Breast epithelium (tissue), 4 donors: ENCODE measurements at regions not wholly inside any gene's neighbourhood (a gene's known extent, or its start where the extent isn't known, plus 50 kb on each side); places are given as distances from the start of the nearest gene placed in this dataset.

ENCODE experiments used
- DNase-seq, 2 donors: peaks; one replicate each; pipeline ENCODE4 v3.0.0-alpha.2; 2019; ENCODE audit warnings: low spot score in 2 of 2
- H3K27ac ChIP-seq, 2 donors: fragments of 200-600 bp; sonication (generic) in 1 of 2; one replicate each; pipeline ENCODE4 v1.5.1; 2016 to 2019; ENCODE audit warnings: mild to moderate bottlenecking in 1 of 2
- H3K27me3 ChIP-seq, 2 donors: fragments of 200-600 bp; sonication (generic) in 1 of 2; one replicate each; pipeline versions ENCODE4 v1.5.1 to v1.6.0; 2017 to 2019; ENCODE audit warnings: control low read depth in 1 of 2, mild to moderate bottlenecking in 1 of 2
- H3K36me3 ChIP-seq: fragments of 200-600 bp; one replicate; pipeline ENCODE4 v1.5.1; 2019
- H3K4me1 ChIP-seq, 2 donors: fragments of 200-600 bp; sonication (generic); one replicate each; pipeline ENCODE4 v1.5.1; 2016 to 2019; ENCODE audit warnings: control low read depth in 1 of 2
- H3K4me3 ChIP-seq, 3 donors: fragments of 200-600 bp; sonication (generic); 1 replicate in 2 of 3; 2 replicates in 1 of 3; pipeline ENCODE4 v1.5.1; 2016 to 2019; ENCODE audit warnings: mild to moderate bottlenecking in 3 of 3, moderate library complexity in 2 of 3
- H3K9me3 ChIP-seq, 2 donors: fragments of 200-600 bp; sonication (generic) in 1 of 2; one replicate each; pipeline ENCODE4 v1.5.1; 2016 to 2019; ENCODE audit warnings: control low read depth in 1 of 2
- CTCF ChIP-seq, 3 donors: fragments of 450-650 bp; IDR thresholded peaks; one replicate each; pipeline ENCODE4 v1.5.1; 2016 to 2017; ENCODE audit warnings: antibody characterized with exemption in 3 of 3, mild to moderate bottlenecking in 3 of 3, moderate library complexity in 3 of 3
- POLR2A ChIP-seq: fragments of 450-650 bp; IDR thresholded peaks from one replicate; pipeline ENCODE4 v1.6.1; 2016; ENCODE audit warnings: antibody characterized with exemption, mild to moderate bottlenecking, moderate library complexity
- POLR2AphosphoS5 ChIP-seq, 3 donors: sonication (generic); formaldehyde crosslinking; IDR thresholded peaks; one replicate each; pipeline ENCODE4 v1.6.1; 2017; ENCODE audit warnings: antibody characterized with exemption in 3 of 3
- intact Hi-C: fragments of 100-400 bp; cut with DNase I; formaldehyde crosslinking; loops from one replicate; pipeline ENCODE4 v1.15.1; 2023; ENCODE audit warnings: low total_unique reads

- Histone ChIP-seq H3K27me3 (no peaks in the 10 kb centered on the region), H3K4me3 (no peak overlapping the region), H3K9me3 (peaks cover 0 to 9% of the 10 kb centered on the region in 2 donors), H3K36me3 (no peaks in the 10 kb centered on the region), H3K27ac (no peak overlapping the region), H3K4me1 (no peaks in the 10 kb centered on the region)
- TF ChIP-seq CTCF (IDR thresholded peaks at IDR 0.05) (no peak), POLR2AphosphoS5 (IDR thresholded peaks at IDR 0.05) (no peak), POLR2A (no peak)
- DNase-seq, result no peak
- intact Hi-C loops, result no loop called here
Measured at GRCh38 chr7:46900312-46901263, 681.3 kb downstream of the TNS3 start.

DNA sequence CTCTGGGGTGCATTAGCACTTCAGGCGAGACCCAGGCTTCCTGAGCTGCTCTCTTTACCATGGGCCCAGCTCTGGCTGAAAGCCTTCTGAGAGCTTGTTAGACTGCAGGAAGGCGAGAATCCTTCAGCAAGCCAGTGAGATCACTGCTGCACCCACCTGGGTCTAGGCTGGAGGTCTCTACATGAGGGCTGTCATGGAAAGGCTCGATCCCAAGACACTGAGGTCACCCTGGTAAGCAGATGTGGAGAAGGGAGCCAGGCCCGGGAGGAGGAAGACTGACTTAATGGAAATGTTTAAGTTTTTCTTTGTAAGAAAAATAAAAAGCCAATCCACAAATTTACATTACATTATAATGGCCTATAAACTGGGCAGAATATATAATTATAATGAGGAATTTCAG is 684.5 kb downstream of the TNS3 start:
- TF ChIP-seq POLR2A (no peak), POLR2AphosphoS5 (IDR thresholded peaks at IDR 0.05) (no peak), CTCF (IDR thresholded peaks at IDR 0.05) (no peak)
- no peak for DNase-seq
- intact Hi-C loops, result no loop called here

DNA sequence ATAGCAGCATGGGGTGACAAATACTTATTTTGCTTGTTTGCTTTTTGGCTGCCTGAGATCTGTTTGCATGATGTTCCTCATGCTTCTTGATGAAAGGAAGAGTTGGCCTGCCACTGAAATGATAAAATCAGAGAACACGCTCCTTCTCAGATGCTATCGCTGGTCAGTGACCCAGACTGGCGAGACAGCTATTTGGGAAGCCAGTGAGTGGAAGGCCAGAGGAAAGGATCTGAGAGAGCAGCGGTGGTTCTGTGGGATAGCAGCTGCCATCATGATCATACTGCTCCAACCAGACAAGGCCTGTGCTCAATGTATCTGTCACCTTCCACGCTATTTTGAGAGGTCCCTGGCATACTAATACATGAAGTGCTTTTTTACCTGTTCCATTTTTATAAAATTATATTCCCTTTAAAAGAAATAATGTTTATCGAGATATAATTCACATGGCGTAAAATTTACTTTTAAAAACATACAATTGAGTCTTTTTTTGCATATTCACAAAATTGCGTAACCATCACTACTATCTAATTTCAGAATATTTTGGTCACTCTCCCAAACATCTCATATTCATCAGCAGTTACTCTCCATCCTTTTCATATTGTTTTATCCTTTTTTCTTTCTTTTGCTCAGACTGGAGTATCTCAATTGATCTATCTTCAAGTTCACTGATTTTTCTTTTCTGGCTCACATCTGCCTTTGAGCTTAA is 695.1 kb downstream of the TNS3 start:
- intact Hi-C loops, result no loop called here
- Histone ChIP-seq H3K4me3 (no peak overlapping the region), H3K27ac (no peak overlapping the region), H3K4me1 (no peaks in the 10 kb centered on the region), H3K9me3 (peaks cover 16 to 20% of the 10 kb centered on the region in 2 donors), H3K27me3 (no peaks in the 10 kb centered on the region), H3K36me3 (no peaks in the 10 kb centered on the region)
- no peak for TF ChIP-seq CTCF (IDR thresholded peaks at IDR 0.05)
- no peak for TF ChIP-seq POLR2AphosphoS5 (IDR thresholded peaks at IDR 0.05)
- no peak for TF ChIP-seq POLR2A
- no peak for DNase-seq

More for the DNA sequence above, 684.5 kb downstream of the TNS3 start:
- no peaks in the 10 kb centered on the region for H3K27me3 ChIP-seq
- H3K27ac ChIP-seq, result no peak overlapping the region
- peaks cover 0 to 9% of the 10 kb centered on the region in 2 donors for H3K9me3 ChIP-seq
- H3K4me3 ChIP-seq, result no peak overlapping the region
- H3K36me3 ChIP-seq, result no peaks in the 10 kb centered on the region
- H3K4me1 ChIP-seq, result no peaks in the 10 kb centered on the region

- DNase-seq, result no peak
- Histone ChIP-seq H3K36me3 (no peaks in the 10 kb centered on the region), H3K9me3 (peaks cover 16% of the 10 kb centered on the region in 2 donors), H3K4me3 (no peak overlapping the region), H3K4me1 (no peaks in the 10 kb centered on the region), H3K27ac (no peak overlapping the region), H3K27me3 (no peaks in the 10 kb centered on the region)
- intact Hi-C loops, result no loop called here
- no peak for TF ChIP-seq POLR2AphosphoS5 (IDR thresholded peaks at IDR 0.05)
- no peak for TF ChIP-seq POLR2A
- TF ChIP-seq CTCF (IDR thresholded peaks at IDR 0.05), result no peak
Measured at GRCh38 chr7:46885167-46885566, 696.7 kb downstream of the TNS3 start.
